Activated CD8-positive, alpha-beta T cell treated with anti-CD3 and anti-CD28 coated beads for 36 hours (primary cell): ENCODE measurements at regions not wholly inside any gene's neighbourhood (a gene's known extent, or its start where the extent isn't known, plus 50 kb on each side); places are given as distances from the start of the nearest gene placed in this dataset.

Experiments used
- ATAC-seq: fragments of 200-7000 bp; cut with Tn5 transposase; one replicate; pipeline ENCODE4 v1.10.0; 2021; ENCODE audit warnings: mild to moderate bottlenecking, moderate library complexity
- CTCF ChIA-PET: fragments of 350-600 bp; sonication (Branson Sonifier 250); formaldehyde crosslinking; loops from one replicate; lab custom pipeline; 2021; ENCODE audit warnings: antibody characterized with exemption; lab: Charles Lee
- POLR2A ChIA-PET: fragments of 350-600 bp; sonication (Branson Sonifier 250); formaldehyde crosslinking; loops from one replicate; lab custom pipeline; 2021; ENCODE audit warnings: antibody characterized with exemption; lab: Charles Lee
- DNase-seq: peaks from one replicate; pipeline ENCODE4 v3.0.0-alpha.2; 2020
- H3K27ac Mint-ChIP-seq: one replicate; pipeline ENCODE4 v1.8.0; 2021; ENCODE audit warnings: mild to moderate bottlenecking, mixed read lengths
- H3K27me3 Mint-ChIP-seq: one replicate; pipeline ENCODE4 v1.8.0; 2021; ENCODE audit warnings: mixed read lengths
- H3K36me3 Mint-ChIP-seq: one replicate; pipeline ENCODE4 v1.8.0; 2021; ENCODE audit warnings: low read depth, mixed read lengths
- H3K4me1 Mint-ChIP-seq: one replicate; pipeline ENCODE4 v1.8.0; 2021; ENCODE audit warnings: low read depth, mixed read lengths
- H3K4me3 Mint-ChIP-seq: one replicate; pipeline ENCODE4 v1.8.0; 2021; ENCODE audit warnings: mild to moderate bottlenecking, moderate library complexity, mixed read lengths
- H3K9me3 Mint-ChIP-seq: one replicate; pipeline ENCODE4 v1.8.0; 2021; ENCODE audit warnings: mixed read lengths
- intact Hi-C: fragments of 100-400 bp; cut with micrococcal nuclease; formaldehyde crosslinking; loops from one replicate; pipeline ENCODE4 v1.10.0; 2022
- TF ChIP-seq, protein P1 (sequence below): fragments of 200-600 bp; IDR thresholded peaks from one replicate; pipeline ENCODE4 v1.8.0; 2022; ENCODE audit warnings: antibody characterized with exemption, mild to moderate bottlenecking

GRCh38 chr16:86037999-86038925 lies 139.3 kb downstream of the IRF8 start:
- Mint-ChIP-seq H3K36me3 (no peaks in the 10 kb centered on the region), H3K27ac (no peak overlapping the region), H3K4me1 (peaks cover 9% of the 10 kb centered on the region), H3K27me3 (peaks cover 16% of the 10 kb centered on the region), H3K9me3 (no peaks in the 10 kb centered on the region), H3K4me3 (no peak overlapping the region)
- TF ChIP-seq, protein P1, sequence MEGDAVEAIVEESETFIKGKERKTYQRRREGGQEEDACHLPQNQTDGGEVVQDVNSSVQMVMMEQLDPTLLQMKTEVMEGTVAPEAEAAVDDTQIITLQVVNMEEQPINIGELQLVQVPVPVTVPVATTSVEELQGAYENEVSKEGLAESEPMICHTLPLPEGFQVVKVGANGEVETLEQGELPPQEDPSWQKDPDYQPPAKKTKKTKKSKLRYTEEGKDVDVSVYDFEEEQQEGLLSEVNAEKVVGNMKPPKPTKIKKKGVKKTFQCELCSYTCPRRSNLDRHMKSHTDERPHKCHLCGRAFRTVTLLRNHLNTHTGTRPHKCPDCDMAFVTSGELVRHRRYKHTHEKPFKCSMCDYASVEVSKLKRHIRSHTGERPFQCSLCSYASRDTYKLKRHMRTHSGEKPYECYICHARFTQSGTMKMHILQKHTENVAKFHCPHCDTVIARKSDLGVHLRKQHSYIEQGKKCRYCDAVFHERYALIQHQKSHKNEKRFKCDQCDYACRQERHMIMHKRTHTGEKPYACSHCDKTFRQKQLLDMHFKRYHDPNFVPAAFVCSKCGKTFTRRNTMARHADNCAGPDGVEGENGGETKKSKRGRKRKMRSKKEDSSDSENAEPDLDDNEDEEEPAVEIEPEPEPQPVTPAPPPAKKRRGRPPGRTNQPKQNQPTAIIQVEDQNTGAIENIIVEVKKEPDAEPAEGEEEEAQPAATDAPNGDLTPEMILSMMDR: no peak
- CTCF ChIA-PET: no interaction called here
- POLR2A ChIA-PET: no interaction called here
- DNase-seq (no peak), ATAC-seq (no peak)
- intact Hi-C loops: no loop called here

GRCh38 chr16:86038926-86039310 lies 140.0 kb downstream of the IRF8 start:
- Mint-ChIP-seq H3K27me3 (peaks cover 15% of the 10 kb centered on the region), H3K4me3 (no peak overlapping the region), H3K36me3 (no peaks in the 10 kb centered on the region), H3K9me3 (no peaks in the 10 kb centered on the region), H3K27ac (no peak overlapping the region), H3K4me1 (peaks cover 9% of the 10 kb centered on the region)
- POLR2A ChIA-PET: interaction anchor here (0.7 kb wide), 1 partner anchor 7 kb away, joined by 4 read pairs; no protein-coding TSS in a partner anchor
- DNase-seq (peak; percentile 65), ATAC-seq (peak; percentile 82)
- TF ChIP-seq, protein P1: no peak
- CTCF ChIA-PET: interaction anchor here (1.6 kb wide), 1 partner anchor 218 kb away, joined by 6 read pairs; no protein-coding TSS in a partner anchor
- intact Hi-C loops: no loop called here

GRCh38 chr16:86039606-86040005 lies 140.6 kb downstream of the IRF8 start:
- no peaks in the 10 kb centered on the region for H3K36me3 Mint-ChIP-seq
- no peak for ATAC-seq
- no peak for DNase-seq
- no peak overlapping the region for H3K27ac Mint-ChIP-seq
- no peak overlapping the region for H3K4me3 Mint-ChIP-seq
- H3K9me3 Mint-ChIP-seq: no peaks in the 10 kb centered on the region
- intact Hi-C loops: no loop called here
- peaks cover 11% of the 10 kb centered on the region for H3K4me1 Mint-ChIP-seq
- TF ChIP-seq, protein P1: no peak
- H3K27me3 Mint-ChIP-seq: peaks cover 15% of the 10 kb centered on the region
- ChIA-PET CTCF (interaction anchor here (1.6 kb wide), 1 partner anchor 218 kb away, joined by 6 read pairs; no protein-coding TSS in a partner anchor), POLR2A (interaction anchor here (0.7 kb wide), 1 partner anchor 8 kb away, joined by 4 read pairs; no protein-coding TSS in a partner anchor)

GRCh38 chr16:86040496-86040895 lies 141.5 kb downstream of the IRF8 start:
- Mint-ChIP-seq H3K9me3 (no peaks in the 10 kb centered on the region), H3K27ac (no peak overlapping the region), H3K27me3 (peaks cover 15% of the 10 kb centered on the region), H3K4me1 (peaks cover 19% of the 10 kb centered on the region), H3K36me3 (no peaks in the 10 kb centered on the region), H3K4me3 (no peak overlapping the region)
- TF ChIP-seq, protein P1: no peak
- ChIA-PET CTCF (interaction anchor here (0.8 to 1.6 kb wide), 5 partner anchors 9 to 221 kb away, joined by 3 to 6 read pairs (median 3); no protein-coding TSS in a partner anchor), POLR2A (no interaction called here)
- intact Hi-C loops: no loop called here
- no peak for ATAC-seq
- DNase-seq: no peak

- Mint-ChIP-seq H3K36me3 (no peaks in the 10 kb centered on the region), H3K4me3 (no peak overlapping the region), H3K27me3 (peaks cover 16% of the 10 kb centered on the region), H3K4me1 (peaks cover 21% of the 10 kb centered on the region), H3K27ac (no peak overlapping the region), H3K9me3 (no peaks in the 10 kb centered on the region)
- ATAC-seq (no peak), DNase-seq (no peak)
- ChIA-PET CTCF (interaction anchor here (0.8 to 1.3 kb wide), 4 partner anchors 9 to 222 kb away, joined by 3 to 4 read pairs (median 3); no protein-coding TSS in a partner anchor), POLR2A (no interaction called here)
- TF ChIP-seq, protein P1: no peak
- intact Hi-C loops: no loop called here
Observed at GRCh38 chr16:86041215-86041614, 142.3 kb downstream of the IRF8 start.
